Type B pancreatic cell (in vitro differentiated cells): ENCODE measurements at regions not wholly inside any gene's neighbourhood (a gene's known extent, or its start where the extent isn't known, plus 50 kb on each side); places are given as distances from the start of the nearest gene placed in this dataset.
A peak's percentile ranks its signal among the peaks of the same experiment; 100 is the strongest.

Source experiments
- DNase-seq: peaks from one replicate; pipeline ENCODE4 v3.0.0; 2021; ENCODE audit warnings: mixed read lengths; ENCODE audit not compliant: unreplicated experiment; ENCODE audit errors: extremely low spot score
- H3K27ac Mint-ChIP-seq: 2 replicates; pipeline ENCODE4 v1.8.0; 2021; ENCODE audit warnings: mild to moderate bottlenecking, mixed read lengths
- H3K27me3 Mint-ChIP-seq: 2 replicates; pipeline ENCODE4 v1.8.0; 2021; ENCODE audit warnings: mixed read lengths
- H3K36me3 Mint-ChIP-seq: 2 replicates; pipeline ENCODE4 v1.8.0; 2021; ENCODE audit warnings: mixed read lengths
- H3K4me1 Mint-ChIP-seq: one replicate; pipeline ENCODE4 v1.8.0; 2021; ENCODE audit warnings: mixed read lengths; ENCODE audit not compliant: unreplicated experiment
- H3K4me3 Mint-ChIP-seq: 2 replicates; pipeline ENCODE4 v1.8.0; 2021; ENCODE audit warnings: mild to moderate bottlenecking, mixed read lengths
- H3K9me3 Mint-ChIP-seq: 2 replicates; pipeline ENCODE4 v1.8.0; 2021; ENCODE audit warnings: mixed read lengths
- CTCF ChIP-seq: fragments of 200-600 bp; sonication (generic); conservative IDR thresholded peaks from 2 replicates; pipeline ENCODE4 v1.5.0; 2021; ENCODE audit warnings: antibody characterized with exemption, mild to moderate bottlenecking

DNA sequence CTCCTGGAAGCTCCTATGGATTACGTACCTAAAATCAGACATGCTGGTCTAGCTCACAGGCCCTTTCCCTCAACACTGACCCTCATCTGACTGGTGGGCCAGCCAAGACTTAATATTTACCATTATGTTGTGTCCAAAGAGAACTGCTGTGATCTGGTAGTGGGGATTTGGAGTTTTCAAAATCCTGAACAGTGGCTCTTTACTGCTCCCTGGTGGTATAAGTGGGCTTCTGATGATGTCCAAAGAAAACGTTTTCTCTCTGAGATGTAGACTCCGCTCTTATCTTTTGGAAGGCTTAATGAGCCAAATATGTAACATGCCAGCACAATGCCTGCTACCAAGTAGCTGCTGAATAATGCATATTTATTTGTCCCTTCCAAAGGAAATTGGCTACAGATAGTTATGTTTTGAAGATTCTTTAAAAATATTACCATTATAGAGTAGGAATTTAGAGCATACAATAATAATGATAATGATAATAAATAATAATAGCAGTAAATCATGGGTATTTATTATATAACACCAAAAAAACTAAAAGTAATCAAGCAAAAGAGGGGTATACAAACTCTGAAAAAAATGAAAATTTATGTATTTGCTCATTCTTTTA, 406.6 kb upstream of the TNC start:
- Mint-ChIP-seq H3K36me3 (no peaks in the 10 kb centered on the region), H3K9me3 (peaks cover 4% of the 10 kb centered on the region), H3K4me1 (peaks cover 6% of the 10 kb centered on the region), H3K27me3 (no peaks in the 10 kb centered on the region), H3K27ac (no peak overlapping the region), H3K4me3 (no peak overlapping the region)
- DNase-seq: no peak
- TF ChIP-seq CTCF: peak; percentile 88

DNA sequence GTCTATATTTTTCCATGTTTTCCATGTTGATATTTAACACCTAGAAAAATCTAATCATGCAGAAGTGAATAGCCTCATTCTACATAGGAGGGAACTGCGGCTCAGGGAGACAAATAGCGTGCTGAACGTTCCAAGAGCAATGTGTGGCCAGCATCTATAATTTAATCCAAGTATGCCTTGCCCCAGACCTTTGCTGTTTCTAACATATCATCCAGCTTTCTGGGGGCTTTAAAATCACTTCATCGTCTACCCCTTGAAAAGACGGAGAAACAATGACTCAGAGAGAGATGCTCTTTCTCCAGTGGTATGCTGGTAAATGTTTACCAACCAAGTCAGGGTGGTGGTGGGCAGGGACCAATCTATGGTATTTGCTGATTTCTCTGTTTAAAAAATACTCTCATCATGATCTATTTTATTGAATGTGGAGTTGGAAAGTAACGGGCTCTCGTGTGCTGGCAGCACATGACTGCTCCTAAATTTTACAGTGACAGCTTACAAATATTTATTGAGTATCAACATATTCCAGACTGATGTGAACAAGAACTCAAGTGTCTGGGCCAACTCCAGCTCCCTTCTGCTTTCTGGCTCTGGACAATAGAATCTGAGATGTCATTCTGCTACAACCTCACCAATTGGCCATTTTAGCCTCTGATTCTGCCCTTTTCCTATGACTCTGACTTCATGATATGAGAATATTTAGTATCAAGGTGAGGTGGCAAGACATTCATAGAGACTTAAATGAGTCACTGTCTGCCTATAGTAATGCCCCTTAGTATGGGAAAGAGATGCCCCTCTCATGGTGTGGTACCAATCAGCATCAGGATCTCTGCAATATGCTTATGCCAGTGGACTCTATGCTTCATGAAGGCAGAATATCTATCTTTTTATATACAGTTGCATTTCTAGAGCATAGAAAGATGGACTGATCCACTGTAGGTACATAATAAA, 407.4 kb upstream of the TNC start:
- H3K27ac Mint-ChIP-seq: no peak overlapping the region
- H3K4me1 Mint-ChIP-seq: peaks cover 6% of the 10 kb centered on the region
- H3K9me3 Mint-ChIP-seq: peaks cover 4% of the 10 kb centered on the region
- H3K36me3 Mint-ChIP-seq: no peaks in the 10 kb centered on the region
- DNase-seq: no peak
- no peaks in the 10 kb centered on the region for H3K27me3 Mint-ChIP-seq
- H3K4me3 Mint-ChIP-seq: no peak overlapping the region
- no peak for TF ChIP-seq CTCF

DNA sequence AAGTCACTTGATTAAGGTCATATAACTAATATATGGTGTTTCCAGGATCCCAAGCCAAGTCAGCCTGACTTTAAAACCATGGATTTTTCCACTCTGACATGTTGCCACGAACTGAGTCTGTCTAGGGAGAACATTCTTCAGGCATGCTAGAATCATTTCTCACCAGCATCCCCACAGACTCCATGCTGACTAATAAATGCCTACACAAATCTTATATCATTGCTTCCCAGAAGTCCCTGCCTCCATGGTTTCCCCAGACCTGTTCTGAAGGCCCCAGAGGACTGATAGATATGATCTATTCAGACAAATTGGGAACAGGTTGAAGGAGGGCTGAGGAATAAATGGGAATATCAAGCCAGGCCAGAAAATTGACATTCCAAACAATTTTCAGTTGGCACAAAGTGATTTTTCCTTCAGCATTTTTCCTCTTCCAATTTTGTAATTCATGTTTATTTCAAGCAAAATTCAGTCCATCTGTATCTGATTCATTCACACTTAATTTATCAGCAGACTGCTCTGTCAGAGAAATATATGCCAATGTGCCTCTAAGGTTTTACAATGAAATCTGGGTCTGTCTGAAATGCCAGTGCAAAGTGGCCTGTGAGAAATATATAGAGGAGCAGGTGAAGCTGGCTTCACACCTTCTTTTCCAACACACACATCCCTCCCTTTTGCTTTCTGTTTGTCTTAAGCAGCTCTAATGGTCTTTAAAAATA, 413.6 kb upstream of the TNC start:
- H3K27me3 Mint-ChIP-seq: no peaks in the 10 kb centered on the region
- no peak for TF ChIP-seq CTCF
- DNase-seq: no peak
- no peaks in the 10 kb centered on the region for H3K36me3 Mint-ChIP-seq
- peaks cover 4% of the 10 kb centered on the region for H3K9me3 Mint-ChIP-seq
- no peaks in the 10 kb centered on the region for H3K4me1 Mint-ChIP-seq
- H3K4me3 Mint-ChIP-seq: no peak overlapping the region
- H3K27ac Mint-ChIP-seq: no peak overlapping the region

GRCh38 chr9:115533511-115533910, 415.6 kb upstream of the TNC start:
- H3K36me3 Mint-ChIP-seq: no peaks in the 10 kb centered on the region
- H3K9me3 Mint-ChIP-seq: peaks cover 4% of the 10 kb centered on the region
- no peak for DNase-seq
- no peak overlapping the region for H3K27ac Mint-ChIP-seq
- H3K27me3 Mint-ChIP-seq: no peaks in the 10 kb centered on the region
- H3K4me1 Mint-ChIP-seq: no peaks in the 10 kb centered on the region
- H3K4me3 Mint-ChIP-seq: no peak overlapping the region
- TF ChIP-seq CTCF: no peak

DNA sequence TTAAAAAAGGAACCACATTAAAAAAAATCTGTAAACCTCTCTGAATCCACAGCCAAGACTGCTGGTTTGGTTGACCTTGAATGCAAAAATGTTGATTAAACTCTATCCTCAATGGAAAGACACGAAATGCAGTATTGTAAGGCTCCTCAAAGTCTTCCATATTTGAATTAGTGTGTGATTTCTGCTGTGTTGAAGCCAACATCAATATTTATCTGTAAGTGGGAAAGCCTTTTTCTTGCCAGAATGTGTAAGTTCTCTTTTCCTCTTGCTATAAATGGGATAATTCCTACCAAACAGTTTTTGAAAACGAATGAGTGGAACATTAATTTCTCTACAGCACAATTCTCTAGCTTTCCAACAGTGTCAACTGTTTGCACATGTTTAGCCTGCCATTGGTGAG, 422.1 kb upstream of the TNC start:
- no peak overlapping the region for H3K27ac Mint-ChIP-seq
- no peak for DNase-seq
- H3K9me3 Mint-ChIP-seq: no peaks in the 10 kb centered on the region
- no peak overlapping the region for H3K4me3 Mint-ChIP-seq
- peaks cover 3% of the 10 kb centered on the region for H3K27me3 Mint-ChIP-seq
- no peaks in the 10 kb centered on the region for H3K36me3 Mint-ChIP-seq
- TF ChIP-seq CTCF: no peak
- H3K4me1 Mint-ChIP-seq: no peaks in the 10 kb centered on the region
